ENCODE measurements at regions not wholly inside any gene's neighbourhood (a gene's known extent, or its start where the extent isn't known, plus 50 kb on each side); places are given as distances from the start of the nearest gene placed in this dataset.

DNA sequence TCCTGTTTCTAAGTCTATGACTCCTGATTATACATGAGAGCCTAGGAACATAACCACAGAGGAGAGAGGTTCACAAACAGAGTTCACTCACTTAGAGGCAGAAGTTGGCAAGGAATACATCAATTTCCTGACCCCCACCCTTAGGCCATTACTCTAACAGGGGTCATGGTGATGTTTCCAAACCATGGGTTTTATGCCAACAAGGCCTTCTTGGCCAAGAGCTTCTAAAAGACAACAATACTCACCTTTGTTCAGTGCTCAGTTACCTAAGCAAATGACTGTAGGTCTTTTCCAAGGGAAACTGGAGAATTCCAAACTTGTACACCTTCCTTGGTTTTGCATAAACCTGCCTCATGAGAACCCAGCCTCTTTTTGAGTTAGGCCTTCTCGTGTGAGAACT is 52.6 kb downstream of the ERICH4 start:
- intact Hi-C loops (cut with DNase I, micrococcal nuclease), result no loop called here
- no peak for DNase-seq
- ATAC-seq, result no peak

GRCh38 chr19:41499899-41500298 is 56.9 kb downstream of the ERICH4 start:
- intact Hi-C loops (cut with DNase I, micrococcal nuclease), result no loop called here

More for the DNA sequence above, 52.6 kb downstream of the ERICH4 start:
- Histone ChIP-seq H3K36me3 (ENCODE audit: low read depth) (no peaks in the 10 kb centered on the region), H3K4me3 (no peak overlapping the region), H3K4me1 (ENCODE audit: low read depth) (no peaks in the 10 kb centered on the region), H3K9me3 (no peaks in the 10 kb centered on the region)
- TF ChIP-seq CTCF (IDR thresholded peaks at IDR 0.05), result no peak

GRCh38 chr19:41500443-41500842 is 57.5 kb downstream of the ERICH4 start:
- DNase-seq, result no peak
- intact Hi-C loops (cut with DNase I, micrococcal nuclease), result no loop called here
- Histone ChIP-seq H3K4me3 (no peak overlapping the region), H3K9me3 (no peaks in the 10 kb centered on the region), H3K4me1 (ENCODE audit: low read depth) (no peaks in the 10 kb centered on the region), H3K36me3 (ENCODE audit: low read depth) (no peaks in the 10 kb centered on the region)
- TF ChIP-seq CTCF (IDR thresholded peaks at IDR 0.05), result no peak
- ATAC-seq, result no peak

More at GRCh38 chr19:41499899-41500298, 56.9 kb downstream of the ERICH4 start:
- ATAC-seq (no peak), DNase-seq (no peak)
- Histone ChIP-seq H3K9me3 (no peaks in the 10 kb centered on the region), H3K4me1 (ENCODE audit: low read depth) (no peaks in the 10 kb centered on the region), H3K4me3 (no peak overlapping the region), H3K36me3 (ENCODE audit: low read depth) (no peaks in the 10 kb centered on the region)
- no peak for TF ChIP-seq CTCF (IDR thresholded peaks at IDR 0.05)

- Histone ChIP-seq H3K4me3 (no peak overlapping the region), H3K36me3 (ENCODE audit: low read depth) (no peaks in the 10 kb centered on the region), H3K4me1 (ENCODE audit: low read depth) (no peaks in the 10 kb centered on the region), H3K9me3 (no peaks in the 10 kb centered on the region)
- ATAC-seq, result no peak
- DNase-seq, result no peak
- intact Hi-C loops (cut with DNase I, micrococcal nuclease), result no loop called here
- no peak for TF ChIP-seq CTCF (IDR thresholded peaks at IDR 0.05)
Observed at GRCh38 chr19:41501854-41502253, 58.9 kb downstream of the ERICH4 start.

- intact Hi-C loops (cut with DNase I, micrococcal nuclease), result no loop called here
- no peaks in the 10 kb centered on the region for H3K9me3 ChIP-seq
- H3K36me3 ChIP-seq (ENCODE audit: low read depth), result no peaks in the 10 kb centered on the region
- no peak for ATAC-seq
- H3K4me1 ChIP-seq (ENCODE audit: low read depth), result no peaks in the 10 kb centered on the region
- DNase-seq, result no peak
- TF ChIP-seq CTCF (IDR thresholded peaks at IDR 0.05), result no peak
- no peak overlapping the region for H3K4me3 ChIP-seq
Observed at GRCh38 chr19:41505105-41505504, 62.1 kb downstream of the ERICH4 start.

DNA sequence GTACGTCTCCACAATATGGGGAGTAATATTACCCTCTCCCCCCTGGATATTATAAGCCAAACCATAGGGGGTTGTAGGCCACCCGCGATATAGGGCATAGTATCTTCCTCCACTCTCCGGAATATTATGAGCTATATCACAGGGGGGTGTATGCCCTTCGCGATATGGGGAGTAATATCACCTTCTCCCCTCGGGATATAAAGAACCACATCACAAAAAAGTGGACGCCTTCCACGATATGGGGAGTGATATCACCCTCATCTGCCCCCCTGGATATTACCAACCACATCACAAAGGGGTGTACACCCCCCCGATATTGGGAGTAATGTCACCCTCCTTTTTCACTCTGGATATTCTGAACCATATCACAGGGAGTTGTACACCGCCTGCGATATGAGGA is 65.5 kb upstream of the CEACAM21 start:
- H3K36me3 ChIP-seq (ENCODE audit: low read depth), result no peaks in the 10 kb centered on the region
- H3K4me3 ChIP-seq, result no peak overlapping the region
- intact Hi-C loops (cut with DNase I, micrococcal nuclease), result no loop called here
- no peaks in the 10 kb centered on the region for H3K9me3 ChIP-seq
- TF ChIP-seq CTCF (IDR thresholded peaks at IDR 0.05), result no peak
- no peaks in the 10 kb centered on the region for H3K4me1 ChIP-seq (ENCODE audit: low read depth)
- DNase-seq, result no peak
- ATAC-seq, result no peak
